ENCODE measurements at regions not wholly inside any gene's neighbourhood (a gene's known extent, or its start where the extent isn't known, plus 50 kb on each side); places are given as distances from the start of the nearest gene placed in this dataset.
"Not testable (repeated sequence)": the region's sequence is repeated elsewhere in the genome, so short reads cannot be mapped to it uniquely, and the experiment has no call there.

DNA sequence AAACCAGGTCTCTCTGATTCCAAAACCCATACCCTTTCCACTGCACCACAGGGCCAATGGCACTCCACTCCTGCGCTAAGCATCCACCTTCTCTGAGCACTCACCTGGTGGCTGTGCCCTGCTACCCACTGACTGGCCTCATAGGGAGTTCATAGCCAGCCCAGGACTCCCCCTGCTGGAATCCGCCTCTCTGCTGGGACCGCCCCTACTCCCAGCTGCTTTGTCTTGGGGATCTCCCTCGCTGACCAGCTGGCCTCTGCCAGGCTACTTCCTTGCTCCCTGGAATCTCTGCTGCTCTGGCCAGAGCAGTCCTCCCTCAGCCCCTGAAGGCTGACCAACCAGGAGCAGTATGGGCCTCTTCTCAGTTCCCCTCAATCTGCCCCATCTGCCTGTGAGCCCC is 129.7 kb downstream of the FAXC start:
- peak; percentile 18 for DNase-seq

DNA sequence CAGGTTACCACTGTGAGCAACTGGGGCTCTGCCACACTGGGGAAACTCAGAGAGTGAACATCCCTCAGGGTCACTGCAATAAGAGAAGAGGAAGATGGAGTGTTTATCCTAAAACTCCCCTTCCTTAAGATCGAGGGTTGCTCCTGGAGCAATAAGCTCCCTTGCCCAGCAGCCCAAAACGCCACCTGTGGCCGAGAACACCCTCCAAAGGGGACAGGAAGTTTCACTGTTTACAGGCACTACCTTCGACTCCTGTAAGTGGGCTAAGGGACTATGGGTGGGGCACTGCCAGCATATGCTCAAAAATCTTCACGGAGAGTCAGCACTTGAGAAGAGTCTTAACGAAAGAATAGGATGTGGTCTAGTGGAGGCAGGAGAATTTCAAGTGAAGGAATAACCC is 132.5 kb downstream of the FAXC start:
- DNase-seq = no peak

DNA sequence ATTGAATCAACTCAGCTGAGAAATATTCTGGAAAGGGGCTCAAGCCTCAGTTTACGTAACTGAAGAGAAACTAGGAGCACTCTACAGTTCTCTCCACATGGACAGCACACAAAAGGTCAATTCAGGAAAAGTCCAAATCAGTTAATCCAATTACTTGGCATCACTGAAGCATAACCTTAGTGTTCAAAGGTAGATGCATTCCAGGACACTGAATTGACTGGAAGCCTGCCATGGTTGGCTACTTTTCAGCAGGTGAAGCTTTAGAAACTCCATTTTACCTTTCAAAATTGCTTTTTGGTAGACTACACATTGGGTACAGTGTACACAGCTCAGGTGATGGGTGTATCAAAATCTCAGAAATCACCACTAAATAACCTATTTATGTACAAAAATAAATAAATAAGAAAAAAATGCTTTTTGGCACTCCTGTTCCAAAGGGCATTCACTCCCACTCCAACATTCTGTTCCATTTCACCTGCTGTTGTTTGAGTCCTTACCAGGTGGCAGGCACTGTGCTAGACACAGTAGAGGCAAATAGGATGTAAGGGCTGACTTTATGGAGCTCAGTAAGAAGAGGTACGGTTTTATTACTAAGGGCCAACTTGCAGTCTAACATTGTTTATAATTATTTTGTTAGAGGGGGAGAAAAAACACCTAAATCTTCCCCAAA is 153.4 kb downstream of the FAXC start:
- DNase-seq = no peak

DNA sequence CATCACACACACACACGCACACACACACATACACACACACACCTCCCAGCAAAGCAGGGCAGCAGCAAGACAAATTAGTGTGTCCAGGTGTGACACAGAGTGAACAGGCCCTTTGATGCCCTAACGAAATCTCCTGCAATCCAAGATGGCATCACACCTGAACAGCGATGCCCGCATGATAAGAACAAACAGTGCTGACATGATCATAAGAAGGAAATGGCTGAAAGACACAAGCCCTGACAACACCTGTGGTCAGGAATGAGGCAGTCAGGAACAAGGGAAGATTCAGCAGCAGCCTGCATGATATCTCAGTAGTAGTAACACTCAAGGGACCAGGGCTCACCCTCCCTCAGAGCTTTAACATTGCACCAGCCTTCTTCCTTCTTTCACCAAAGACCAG is 156.9 kb downstream of the FAXC start:
- DNase-seq = no peak

DNA sequence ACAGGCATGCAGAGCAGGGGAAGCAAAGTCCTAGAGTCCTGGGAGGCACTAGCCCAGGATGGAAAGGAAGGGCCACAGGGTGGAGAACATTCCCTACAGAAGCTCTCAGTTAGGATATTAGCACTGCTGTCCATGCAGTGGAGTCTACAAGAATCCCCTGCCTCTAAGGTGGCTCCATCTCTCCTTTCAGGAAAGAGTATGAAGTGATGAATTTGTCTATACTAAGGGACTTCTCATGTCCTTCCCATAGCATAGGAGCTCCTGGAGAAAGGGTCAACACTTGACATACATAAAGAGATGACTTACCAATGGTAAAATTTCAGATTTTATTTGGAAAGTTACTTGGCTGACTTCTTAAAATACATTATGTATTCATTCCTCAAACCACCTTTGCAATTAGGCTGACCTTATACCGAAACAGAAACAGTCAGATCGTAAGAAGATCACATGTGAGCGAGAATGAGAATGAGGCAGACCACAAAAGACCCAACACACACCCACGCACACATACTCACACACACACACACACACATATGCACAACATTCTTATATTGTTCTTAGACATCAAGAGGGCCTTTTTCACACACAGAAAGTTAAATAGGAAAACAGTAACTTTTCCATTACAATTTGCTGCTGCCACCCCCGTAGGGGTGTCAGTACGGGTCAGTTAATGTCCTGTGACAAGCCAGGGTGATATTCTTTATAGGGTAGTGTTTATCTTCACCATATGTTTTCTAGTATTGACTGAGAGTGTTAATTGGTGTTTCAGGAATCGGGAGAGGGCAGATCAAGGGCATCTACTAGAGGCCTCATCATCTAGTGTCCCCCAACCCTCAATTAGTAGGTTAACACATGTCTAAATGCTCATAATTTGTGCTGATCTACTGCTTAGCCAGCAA is 159.4 kb downstream of the FAXC start:
- no peak for DNase-seq

DNA sequence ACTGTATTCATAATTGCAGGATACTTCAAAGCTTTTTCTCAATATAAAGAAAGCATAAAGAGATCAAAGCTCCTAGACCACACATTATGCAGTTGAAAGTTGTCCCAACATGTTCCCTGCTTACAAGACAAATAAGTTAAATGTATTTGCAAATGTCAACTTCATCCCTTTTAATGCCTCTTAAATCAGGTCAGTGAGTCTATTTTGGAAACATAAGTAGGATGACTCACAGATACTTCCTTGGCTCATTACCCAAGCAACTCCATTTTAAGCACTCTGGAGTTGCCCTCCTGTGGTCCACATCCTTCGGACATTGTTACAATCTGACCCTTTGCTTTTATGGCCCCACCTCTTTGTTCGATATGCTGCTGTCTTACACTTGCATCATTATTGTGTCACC is 162.0 kb downstream of the FAXC start:
- no peak for DNase-seq

DNA sequence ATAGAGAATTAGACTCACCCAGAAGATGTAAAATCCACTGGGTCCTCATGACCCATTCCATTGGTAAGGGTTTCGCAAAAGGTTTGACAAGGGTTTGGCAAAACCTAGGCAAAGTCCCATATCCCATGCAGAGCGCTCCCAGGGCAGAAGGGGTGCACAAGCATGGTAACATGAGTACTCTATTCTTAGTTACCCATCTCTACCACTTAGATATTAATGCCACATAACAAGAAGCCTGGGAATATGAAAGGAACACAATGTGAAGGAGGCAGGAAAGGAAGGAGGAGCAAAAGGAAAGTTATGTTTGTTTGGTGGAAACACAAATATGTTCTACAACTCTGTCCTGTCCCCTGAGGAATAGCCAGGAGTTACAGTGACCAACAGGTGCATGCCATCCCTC is 163.1 kb downstream of the FAXC start:
- DNase-seq = no peak

DNA sequence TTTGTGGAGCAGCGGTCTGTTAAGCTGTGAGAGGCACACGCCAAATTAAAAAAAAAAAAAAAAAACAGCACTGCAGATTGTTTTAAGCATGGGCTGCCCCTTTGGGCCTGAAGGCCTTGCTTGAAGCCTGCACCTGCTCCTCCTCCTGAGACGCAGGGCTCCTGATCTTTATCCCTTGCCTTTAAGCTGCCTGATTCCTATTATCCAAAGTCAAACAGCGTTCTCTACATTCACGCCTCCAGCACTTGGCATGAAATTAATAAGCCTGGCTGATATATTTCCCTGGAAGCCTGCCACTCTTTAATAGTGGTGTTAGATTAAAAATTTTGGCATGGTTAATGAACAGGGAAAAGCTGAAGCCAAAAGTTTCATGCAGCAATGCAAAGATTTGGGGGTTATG is 163.9 kb downstream of the FAXC start:
- DNase-seq = no peak

DNA sequence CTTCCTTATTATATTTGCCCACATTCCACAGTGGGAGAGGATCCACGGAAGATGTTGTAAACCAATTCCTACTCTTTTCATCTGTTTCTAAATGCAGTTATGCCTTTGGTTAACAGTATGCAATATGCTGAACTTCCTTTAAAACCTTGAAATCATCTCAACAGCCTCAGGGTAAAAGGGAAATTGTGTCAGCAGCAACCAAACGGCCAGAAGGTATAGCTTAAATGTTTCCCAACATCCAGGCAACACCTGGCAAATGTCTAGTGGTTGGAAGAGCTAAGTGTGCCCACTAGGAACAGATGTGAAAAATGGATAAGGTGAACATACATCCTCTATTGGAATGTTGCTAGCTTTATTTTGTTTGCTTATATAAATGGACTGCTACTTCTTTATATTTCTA is 164.8 kb downstream of the FAXC start:
- no peak for DNase-seq

DNA sequence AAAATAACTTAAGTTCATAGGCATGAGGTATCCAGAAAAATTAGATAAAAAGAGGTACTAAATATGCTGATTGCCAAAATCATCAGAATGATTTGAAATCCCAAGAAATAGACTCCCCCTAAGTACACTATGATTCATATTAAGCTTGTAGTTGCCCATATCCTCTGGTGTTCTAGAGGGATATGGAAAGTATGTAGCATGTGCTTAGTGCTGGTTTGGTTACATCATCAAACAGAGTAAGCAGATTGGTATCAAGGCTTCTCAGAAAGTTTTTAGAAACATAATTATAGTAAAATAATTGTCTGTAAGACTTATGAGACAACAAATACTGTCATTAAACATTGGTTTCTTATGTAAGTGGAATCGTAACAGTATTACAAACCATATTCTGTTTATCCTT is 166.4 kb downstream of the FAXC start:
- no peak for DNase-seq

DNA sequence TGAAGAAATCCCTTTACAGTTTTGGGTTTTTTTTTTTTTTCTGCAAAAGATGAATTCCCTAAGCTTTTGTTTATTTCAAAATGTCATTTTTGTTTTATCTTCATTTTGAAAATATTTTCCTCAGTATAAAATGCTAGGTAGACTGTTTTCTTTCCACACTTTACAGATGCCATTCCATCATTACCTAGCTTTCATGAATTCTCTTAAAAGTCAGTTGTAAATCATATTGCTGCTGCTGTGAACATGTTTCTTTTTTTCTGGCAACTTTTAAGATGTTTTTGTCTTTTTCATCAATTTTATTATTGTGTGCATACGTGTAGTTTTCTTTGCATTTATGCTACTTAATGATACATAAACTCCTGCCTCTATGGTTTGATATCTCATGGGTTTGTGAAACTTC is 168.3 kb downstream of the FAXC start:
- no peak for DNase-seq

DNA sequence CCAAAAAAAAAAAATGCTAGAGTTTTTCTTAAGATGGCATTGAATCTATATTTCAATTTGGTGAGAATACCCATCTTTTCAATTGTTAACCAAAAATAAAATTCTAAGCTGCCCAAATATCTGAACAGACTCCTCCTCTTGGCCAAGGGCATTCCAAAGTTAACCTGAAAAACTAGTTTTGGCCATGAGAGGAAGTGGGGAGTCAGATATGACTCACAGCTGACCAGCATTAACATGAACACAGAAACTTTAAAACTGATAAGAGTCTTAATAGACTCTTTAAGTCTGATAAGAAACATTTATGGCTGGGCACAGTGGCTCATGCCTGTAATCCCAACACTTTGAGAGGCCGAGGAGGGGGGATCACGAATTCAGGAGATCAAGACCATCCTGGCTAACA is 171.3 kb downstream of the FAXC start:
- DNase-seq = no peak

DNA sequence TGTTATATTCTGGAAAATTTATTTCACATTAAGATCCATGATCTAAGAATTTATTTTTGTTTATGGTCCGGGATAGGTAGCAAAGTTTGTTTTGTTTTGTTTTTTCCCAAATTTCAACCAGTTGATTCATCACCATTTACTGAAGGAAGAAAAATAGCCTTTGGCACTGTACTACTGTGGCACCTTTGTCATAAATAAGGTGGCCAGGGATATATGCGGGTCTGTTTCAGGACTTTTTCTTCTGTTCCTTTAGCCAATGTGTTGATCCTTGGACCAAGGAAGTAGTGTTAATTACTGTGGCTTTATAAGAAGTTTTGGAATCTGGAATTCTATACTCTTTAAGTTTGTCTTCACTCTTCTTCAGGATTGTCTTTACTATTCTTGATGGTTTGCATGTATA is 171.7 kb downstream of the FAXC start:
- no peak for DNase-seq

DNA sequence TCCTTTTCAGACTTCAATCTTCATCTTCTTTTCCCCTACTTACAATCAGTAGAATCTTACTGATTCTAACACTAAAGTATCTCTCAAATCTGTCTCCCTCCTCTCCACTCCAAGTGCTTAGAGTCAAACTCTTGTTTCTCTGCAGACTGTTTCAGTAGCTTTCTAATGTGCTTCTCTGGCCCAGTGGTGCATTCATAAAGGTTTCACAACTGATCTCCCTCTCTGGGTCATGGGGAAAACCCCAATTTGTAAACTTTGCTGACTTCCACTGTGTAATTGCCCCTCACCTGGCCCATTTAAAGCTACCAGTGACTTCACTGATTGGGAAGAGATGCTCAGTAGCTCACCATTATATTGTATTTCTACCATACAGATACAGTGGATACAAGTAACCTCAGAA is 183.6 kb downstream of the FAXC start:
- DNase-seq = no peak

DNA sequence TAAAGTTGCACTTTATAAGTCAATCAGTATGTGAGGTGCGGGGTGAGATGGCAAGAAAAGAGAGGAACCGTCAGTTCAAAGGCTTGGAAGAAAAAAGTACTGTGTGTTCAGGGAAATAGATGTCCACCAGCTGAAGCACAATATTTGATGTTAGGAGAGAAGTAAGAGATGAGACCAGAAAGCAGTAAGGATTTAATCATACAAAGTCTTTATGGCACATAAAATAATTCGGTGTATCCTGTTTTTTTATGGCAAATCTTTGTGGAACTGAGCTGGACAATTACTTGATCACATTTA is 197.2 kb downstream of the FAXC start:
- no peak for DNase-seq

DNA sequence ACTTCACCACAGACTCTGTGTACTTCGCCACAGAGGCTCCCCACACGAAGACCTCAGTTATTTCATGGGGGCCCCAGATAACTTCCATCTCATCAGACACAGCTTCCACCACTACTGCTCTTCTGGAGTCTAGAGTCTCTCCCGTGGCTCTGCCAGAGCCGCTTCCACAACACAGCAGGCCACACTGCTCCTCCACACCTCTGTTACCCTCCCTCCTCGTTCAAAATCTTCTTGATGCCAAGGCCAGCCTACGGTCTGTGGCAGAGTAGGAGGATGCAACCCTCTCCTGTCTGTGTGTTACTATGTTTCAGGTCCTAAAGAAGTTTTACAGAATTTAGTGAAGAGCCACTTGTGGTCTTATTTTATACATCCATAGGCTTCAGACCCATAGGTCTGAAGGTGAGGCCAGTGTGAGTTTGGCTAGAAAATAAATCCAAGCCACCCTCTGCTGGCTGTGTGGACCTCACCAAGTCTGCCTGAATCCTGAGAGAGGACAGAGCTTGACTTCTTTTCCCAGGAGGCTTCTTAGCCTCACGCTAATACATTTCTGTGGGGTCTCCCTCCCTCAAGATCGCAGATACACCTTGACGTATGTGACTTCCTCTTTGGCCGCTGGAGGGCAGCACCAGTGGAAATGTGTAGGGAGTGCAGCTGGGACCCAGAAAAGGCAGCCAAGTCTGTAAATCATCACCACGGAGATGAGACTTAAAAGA is 197.7 kb downstream of the FAXC start:
- no peak for DNase-seq

DNA sequence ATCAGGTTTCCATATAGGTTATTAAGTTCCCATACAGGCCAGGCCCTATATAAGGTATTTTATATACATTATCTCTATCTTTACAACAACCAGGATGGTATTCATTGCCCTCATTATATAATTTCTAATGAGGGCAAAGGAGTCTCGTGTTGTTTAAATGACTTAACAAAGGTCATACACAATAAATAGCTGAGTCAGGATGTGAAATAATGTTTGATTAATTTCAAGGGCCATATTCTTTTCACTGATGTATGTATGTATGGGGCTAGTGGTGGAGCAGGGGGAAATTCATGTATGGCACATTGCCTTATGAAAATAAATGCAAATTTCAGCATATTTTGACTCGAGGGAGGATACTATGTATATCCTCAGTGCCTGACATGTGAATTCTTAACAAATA is 200.7 kb downstream of the FAXC start:
- DNase-seq = no peak

DNA sequence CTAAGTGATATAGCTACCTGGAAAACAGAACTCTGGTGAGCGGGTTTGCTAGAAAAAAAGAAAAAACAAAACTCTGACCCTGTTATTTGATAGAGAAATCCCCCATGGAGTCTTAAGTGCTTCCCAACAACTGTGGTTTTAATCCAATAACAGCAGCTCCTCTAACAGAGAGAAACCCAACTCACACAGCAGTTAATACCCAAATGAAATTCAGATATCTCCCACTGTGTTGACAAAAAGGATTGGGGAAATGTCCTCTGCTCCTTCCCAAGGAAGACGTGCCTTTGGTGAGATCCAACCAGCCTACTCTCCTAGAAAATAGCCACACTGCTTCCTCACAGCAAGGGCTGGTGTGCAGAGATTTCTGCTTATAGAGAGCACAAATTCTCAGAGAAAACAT is 200.4 kb upstream of the FBXL4 start:
- no peak for DNase-seq

DNA sequence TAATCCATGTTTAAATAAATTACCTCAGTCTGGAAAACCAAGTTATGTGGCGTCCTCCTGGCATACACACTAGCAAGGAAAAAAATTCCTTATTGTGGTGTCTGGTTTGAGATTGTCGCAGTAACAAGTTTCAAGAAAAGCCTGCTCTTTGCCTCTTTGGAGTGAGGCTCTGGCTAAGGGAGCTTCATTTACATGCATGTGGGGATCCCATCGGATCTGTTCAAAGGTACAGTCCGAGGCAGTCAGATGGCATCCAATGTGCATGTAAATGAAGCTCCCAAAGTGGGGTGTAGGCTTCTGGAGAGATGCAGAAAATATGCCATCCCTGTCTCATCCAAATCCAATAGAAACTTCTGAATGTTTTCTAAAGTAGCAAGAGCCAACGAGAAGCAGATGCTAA is 199.5 kb upstream of the FBXL4 start:
- DNase-seq = no peak

DNA sequence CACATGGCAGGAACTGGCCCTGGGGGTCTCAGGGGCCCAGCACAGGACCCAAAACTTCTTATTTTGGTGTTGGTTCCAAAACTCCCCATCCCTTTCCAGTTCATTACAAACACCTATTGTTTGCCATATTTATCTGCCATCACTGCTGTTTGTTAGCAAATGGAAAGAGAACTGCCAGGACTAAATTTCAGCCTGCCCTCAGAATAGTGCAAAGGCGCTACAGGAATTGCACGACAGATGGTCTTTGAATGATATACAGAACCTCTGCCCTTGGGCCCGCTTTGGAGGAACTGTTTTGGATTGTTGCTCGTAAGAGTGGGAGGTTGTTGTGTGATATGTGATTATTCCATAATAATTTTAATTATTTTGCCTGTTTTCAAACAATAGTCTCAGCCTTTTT is 199.0 kb upstream of the FBXL4 start:
- no peak for DNase-seq

DNA sequence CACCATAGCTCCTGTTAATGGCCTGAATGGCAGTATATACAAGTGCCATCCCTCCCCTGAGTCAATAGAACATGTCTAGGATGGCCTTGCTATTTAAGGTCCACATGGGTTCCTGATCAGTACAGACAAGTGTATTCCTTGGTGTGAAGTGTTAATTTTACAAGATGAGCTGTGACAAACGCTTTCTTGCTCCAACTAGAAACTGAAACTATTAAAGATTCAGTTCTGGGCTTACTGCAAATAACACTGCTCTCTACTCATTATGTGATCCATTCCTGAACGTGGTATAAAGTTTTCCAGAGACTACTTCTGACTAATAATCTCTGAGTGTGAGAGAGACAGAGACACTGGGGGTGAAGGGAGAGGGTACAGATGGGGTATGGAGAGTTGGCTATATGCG is 198.0 kb upstream of the FBXL4 start:
- DNase-seq = no peak

DNA sequence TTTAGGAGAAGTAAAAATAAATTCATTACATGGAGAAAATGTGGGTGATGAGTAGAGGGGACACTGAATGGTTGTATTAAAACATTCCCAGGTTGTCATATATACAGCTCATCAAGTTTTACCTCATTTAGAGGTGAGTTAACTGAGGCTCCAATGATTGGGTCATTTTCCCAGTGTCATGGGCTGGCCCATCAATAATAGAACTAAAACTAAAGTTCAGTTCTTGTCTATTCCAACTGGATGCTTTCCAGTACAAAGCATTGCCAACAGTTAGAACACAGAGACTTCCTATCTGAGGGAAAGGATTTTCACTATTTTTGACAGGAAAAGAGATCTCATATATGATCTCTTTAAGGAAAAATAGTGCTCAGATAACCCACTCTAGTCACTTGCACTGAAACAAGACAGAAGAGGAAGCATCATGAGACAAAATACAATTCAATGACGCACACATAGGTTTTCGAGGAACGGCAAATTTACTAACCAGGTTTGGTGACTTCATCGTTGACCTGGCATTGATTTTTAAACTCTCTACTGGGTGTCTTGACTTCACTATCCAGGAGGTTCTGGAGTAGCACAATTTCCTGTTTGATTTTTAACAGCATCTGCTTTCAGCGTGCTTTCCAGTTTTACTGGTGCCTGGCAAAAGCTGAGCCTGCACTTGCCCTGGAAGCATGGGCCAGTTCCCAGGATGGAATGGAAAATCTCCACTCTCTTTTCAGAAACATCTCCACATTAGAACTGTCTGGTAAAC is 195.5 kb upstream of the FBXL4 start:
- no peak for DNase-seq

DNA sequence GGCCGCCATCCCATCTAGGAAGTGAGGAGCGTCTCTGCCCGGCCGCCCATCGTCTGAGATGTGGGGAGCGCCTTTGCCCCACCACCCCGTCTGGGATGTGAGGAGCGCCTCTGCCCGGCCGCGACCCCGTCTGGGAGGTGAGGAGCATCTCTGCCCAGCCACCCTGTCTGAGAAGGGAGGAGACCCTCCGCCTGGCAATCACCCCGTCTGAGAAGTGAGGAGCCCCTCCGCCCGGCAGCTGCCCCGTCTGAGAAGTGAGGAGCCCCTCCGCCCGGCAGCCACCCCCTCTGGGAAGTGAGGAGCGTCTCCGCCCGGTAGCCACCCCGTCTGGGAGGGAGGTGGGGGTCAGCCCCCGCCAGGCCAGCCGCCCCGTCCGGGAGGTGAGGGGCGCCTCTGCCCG is 194.2 kb upstream of the FBXL4 start:
- not testable (repeated sequence) for DNase-seq

DNA sequence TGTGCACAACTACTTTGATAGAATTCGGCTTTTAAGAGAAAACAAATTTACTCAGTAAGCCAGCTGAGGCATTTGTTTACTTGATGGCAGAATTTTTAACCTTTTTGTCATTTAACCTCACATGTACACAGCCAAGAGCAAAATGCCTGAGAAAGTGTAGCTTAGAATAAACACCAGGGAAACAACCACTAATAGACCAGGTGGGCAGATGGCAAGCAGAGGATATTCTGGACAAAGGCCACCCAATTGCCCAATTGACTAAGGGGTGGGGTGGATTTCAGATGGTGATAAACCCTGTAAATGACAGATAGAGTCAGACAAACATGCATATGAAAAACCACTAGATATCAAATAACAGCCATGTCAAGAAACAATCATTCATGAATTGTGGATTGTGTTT is 190.7 kb upstream of the FBXL4 start:
- DNase-seq = no peak
